ENCODE measurements at regions not wholly inside any gene's neighbourhood (a gene's known extent, or its start where the extent isn't known, plus 50 kb on each side); places are given as distances from the start of the nearest gene placed in this dataset.
"Not testable (repeated sequence)": the region's sequence is repeated elsewhere in the genome, so short reads cannot be mapped to it uniquely, and the experiment has no call there.

DNA sequence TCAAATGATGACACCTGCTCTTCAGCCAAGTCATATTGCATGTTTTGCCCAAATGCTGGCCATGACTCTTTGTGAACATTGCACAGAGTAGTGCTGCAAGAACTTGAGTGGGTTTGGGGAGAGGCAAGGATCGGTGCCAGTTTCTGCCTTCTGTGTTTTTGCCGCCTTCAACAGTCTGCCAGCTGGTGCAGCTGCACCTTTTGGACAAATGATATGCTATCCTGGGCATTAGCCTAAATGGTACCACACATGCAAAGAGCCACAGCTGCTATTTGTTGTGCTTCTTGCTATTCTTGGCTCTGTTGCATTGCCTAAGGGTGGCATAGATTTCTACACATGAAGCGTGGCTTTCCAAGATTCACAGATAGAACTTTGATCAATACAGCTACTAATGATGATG, 189.0 kb upstream of the CCN2 start:
- no peak for DNase-seq

DNA sequence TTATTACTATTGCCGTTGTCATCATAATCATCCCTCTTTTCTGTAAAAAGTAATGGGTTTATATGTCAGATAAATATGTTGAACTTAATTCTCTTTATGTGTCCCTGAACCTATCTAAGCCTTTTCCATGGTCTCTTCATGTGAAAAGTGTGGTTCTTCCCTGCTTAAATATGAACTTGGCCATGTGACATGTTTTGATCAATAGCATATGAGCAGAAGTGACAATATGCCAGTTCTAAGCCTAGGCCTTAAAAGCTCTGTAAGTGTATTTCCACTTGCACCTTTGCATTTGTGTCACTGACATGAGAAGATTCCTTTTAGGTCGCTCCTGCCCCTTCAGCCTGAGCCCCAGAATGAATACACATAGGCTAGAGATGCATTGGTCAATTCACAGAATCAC, 188.4 kb upstream of the CCN2 start:
- no peak for DNase-seq

DNA sequence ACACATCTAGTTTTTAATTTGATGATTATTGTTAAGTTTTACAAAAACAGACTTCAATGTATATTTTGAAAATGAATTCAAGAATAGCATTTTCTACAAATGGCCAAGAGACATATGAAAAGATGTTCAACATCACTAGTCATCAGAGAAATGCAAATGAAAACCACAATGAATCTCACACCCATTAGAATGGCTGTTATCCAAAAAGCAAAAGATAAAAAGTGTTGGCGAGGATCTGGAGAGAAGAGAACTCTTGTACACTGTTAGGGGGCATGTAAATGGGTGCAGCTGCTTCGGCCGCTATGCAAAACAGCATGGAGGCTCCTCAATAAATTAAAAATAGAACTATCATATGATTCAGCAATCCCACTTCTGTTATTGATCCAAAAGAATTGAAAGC, 185.8 kb upstream of the CCN2 start:
- DNase-seq: no peak

DNA sequence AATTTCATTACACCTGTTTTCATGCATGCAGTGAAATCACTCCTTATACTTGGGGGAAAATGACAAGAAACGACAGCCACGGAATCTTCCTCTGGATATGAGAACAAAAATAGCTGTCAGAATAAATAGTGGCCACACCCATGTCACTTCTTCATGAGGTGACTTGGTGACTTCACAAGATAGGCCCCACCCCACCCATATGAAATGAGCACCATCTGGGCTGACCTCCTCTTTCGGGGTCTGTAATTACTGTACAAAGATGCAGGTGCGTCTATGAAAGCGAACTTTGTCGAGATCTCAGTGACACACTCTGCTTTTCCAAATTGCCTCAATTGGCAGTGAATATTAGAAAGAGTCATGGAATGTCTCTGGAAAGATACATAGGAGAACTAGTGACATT, 184.2 kb upstream of the CCN2 start:
- DNase-seq: no peak

DNA sequence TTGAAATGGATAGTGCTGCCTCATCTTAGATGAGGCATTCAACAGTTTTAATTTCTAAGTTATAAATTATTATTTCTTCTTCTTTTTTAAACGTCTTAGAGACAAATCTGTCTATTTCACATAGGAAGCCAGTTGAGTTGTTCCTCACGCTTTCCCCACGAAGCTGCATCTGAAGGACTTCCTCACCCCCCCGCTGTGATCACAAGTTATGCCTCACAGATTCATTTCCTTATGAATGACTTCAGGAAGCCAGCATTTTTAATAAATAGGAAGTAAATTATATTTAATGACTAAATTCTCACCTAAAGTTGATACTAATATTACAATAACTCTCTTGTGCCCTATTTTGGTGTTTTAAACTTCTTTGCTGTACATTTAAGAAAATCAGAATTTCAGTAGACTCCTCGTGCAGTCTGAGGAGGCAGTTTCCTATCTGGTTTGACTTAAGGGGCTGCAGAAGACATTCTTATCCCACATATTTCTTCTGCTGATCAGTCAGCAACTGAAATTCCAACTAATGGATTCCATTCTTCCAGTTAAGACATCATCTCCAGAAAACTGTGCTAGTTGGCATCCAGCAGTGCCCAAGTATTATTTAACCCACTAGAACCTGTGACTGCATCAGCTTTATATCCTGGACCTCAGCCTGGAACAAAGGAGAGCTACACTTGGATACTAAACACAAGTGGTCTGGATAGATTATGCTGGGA, 182.7 kb upstream of the CCN2 start:
- DNase-seq: no peak

DNA sequence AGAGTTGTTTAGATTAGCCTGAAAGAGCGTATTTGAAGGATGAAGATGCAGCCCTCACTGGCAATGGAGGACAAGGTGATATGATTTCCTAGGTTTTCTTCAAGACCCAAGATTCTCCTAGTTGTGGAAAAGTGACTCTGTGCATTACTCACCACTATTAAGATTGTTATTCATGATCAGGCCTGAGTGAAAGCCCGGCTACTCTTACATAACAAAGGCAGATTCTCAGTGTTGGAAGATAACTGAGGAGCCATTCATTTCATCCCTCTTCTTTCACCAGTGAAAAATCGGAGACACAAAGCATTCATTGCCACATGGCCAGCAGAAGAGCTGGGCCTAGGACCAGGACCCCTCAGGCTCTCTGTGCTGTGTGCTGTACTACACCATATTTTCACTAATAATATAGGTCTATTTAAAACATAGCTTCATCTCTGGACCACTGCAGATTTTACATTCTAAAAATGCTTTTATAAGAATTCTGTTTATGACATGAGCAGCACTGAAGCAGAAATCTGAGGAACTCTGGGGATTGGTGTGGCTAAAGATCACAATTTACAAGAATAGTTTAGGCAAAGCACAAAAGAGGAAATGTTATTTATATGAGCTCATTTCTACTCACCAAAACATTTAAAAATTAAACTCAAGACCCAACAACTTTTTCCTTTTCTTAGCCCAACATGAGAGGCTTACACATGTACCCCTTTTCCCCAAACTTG, 181.9 kb upstream of the CCN2 start:
- no peak for DNase-seq

DNA sequence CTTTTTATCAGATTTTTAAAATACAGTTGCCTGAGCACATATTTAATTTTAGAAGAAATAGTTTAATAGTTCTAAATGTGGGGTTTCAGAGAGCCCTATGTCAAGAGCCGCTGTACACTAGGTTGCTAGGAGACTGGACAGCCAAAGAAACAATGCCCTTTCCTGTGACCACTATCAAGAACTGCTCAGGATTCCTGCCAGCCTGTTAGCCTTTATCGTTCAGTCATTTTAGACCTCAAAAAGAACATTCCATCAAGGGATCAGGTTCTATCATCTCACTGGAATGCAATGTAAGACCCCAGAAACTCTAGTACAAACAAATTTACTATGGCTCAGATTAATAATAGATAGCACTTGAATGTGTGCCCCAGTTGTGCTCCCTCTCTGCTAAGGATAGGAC, 181.2 kb upstream of the CCN2 start:
- no peak for DNase-seq

DNA sequence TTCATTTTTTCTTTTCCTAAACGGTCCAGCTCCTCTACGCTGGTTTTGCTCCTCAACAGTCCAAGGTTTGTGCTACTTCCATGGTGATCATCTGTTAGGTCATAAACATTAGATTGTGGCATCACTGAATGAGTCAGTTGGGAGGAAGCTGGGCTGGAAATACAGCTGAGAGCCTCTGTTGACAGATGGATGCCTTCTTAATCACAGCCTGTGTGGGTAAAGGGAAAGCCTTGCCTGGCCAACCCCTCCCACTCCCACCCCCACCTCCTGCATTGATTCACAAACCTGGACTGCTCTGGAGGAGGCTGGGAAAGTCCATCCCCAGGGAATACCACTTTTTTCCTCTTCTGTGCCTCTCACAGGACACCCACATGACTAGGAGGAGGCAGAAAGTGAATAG, 180.6 kb upstream of the CCN2 start:
- DNase-seq: no peak

DNA sequence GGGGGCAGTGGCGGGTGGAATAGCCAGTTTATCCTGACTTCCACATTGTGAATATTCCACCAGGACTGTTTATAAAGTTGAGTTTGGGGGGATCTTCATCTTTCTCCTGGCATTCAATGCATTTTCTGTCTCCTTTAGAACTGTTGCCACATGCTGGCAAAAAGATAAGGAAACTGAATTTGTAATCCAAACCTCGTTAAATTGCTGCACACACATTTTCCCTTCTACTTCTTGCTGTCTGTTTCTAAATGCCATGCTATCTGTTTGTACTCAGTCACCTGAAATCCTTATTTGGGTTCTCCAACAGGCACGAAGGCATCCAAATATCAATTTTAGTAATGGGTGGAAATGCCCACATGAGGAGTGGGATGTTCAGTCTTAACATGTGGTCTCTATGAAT, 180.2 kb upstream of the CCN2 start:
- DNase-seq: no peak

DNA sequence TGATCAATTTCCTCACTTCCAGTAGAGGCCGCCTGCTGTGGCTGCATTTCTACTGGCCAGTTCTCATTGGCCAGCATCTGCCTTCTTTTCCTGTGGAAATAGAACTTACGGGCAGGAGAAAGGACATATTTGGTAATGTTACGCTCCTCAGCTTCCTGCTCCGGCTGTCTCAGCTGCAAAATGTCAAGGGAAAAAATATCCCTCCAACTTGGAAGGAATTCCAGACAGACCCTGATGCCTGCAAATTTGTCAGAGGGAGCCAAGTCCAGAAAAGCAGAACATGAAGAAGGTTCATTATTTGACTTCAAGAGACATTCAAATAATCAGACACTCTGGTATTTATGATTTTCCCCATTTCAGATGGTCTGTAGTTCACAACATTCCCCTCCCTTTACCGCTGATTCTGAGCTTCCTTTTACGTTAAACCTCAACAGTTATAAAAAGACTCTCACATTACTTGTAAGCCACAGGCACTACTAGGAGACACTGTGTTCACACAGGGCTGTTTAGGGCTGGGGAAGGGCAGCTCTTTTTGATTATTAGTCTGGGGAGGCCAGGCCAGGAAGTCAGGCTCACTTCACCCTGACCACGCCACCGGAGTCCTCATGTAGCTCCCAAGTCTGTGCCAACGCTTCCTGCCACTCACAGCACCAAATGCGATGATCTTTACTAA, 179.6 kb upstream of the CCN2 start:
- DNase-seq: no peak

DNA sequence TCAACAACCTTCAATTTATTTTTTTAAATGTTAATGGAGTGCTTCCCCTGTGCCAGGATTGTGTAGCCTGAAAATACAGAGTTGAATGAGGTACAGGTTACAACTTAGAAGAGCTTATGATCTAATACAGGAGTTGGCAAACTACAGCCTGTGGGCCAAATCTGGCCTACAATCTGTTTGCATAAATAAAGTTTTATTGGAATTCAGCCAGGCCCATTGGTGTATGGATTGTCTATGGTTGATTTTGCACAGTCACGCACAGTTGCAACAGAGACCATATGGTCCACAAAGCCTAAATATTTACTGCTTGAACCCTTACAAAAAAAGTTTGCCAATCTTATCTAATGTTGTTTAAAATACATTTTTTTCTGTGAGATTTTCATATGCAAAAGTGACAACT, 177.3 kb upstream of the CCN2 start:
- no peak for DNase-seq

DNA sequence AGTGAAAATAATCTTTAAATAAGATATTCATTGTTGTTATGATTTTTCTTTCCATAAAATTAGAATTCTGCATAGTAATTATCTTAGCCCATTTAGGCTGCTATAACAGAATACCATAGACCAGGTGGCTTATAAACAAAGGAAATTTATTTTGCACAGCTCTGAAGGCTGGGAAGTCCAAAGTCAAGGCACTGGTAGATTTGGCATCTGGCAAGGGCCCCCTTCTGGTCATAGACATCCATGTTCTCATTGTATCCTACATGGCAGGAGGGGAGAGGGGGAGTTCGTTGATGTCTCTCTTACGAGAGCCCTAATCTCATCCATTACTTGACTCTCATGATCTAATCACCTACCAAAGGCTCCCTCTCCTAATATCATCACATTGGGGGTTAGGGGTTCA, 175.0 kb upstream of the CCN2 start:
- DNase-seq: no peak

DNA sequence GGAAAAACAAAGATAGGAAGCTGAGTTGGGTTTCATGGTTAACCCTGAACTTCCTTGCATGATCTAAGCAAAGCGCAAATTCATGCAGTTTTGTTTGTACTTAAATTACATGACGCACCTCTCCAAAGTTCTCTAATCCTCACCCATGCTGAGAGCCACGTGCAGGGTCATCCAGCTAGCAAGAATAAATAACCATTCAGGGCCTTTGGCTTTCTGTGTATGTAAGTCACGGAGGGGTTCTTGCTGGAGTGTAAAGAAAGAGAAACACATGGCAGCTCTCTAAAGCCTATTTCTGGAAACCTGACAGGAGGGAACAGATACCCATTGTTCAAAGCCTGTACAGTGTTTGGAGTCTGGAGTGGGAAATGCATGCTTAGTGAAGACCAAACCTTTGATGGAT, 171.7 kb upstream of the CCN2 start:
- DNase-seq: no peak

DNA sequence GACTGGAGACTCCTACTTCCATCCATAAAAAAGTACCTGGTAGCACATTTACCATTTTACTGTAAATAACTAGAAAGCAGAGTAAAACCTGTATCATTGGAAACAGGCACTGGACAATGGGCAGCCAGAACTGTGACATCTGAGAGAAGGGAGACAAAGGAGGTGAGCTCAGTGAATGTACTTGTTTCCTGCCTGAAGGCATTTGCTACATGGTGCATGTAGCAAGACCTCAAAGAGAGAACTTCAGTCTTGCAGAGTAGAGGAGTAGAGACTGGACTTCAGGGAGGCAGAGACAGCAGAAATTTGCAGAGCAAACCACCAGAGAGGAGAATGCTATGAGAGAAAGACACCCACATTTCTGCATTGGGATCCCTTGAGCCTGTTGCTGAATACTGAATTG, 171.0 kb upstream of the CCN2 start:
- DNase-seq: no peak

DNA sequence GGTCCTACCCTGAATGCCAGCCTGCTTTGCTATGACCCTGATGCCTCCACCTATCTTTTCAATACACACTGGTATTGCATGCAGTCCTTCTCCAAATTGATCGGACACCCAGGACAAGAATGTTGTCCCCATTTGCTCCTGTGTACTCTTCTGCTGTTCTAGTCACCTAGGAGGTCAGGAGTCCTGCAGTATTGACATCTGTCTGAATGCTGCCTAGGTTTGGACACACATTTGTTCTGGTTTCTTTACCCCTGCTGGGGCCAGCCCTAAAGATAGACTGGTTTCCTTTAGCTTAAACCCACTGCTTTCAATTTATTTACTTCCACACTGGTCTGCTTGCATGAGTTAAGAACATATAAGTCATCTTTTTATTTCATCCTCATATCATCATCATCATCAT, 167.0 kb upstream of the CCN2 start:
- DNase-seq: no peak

DNA sequence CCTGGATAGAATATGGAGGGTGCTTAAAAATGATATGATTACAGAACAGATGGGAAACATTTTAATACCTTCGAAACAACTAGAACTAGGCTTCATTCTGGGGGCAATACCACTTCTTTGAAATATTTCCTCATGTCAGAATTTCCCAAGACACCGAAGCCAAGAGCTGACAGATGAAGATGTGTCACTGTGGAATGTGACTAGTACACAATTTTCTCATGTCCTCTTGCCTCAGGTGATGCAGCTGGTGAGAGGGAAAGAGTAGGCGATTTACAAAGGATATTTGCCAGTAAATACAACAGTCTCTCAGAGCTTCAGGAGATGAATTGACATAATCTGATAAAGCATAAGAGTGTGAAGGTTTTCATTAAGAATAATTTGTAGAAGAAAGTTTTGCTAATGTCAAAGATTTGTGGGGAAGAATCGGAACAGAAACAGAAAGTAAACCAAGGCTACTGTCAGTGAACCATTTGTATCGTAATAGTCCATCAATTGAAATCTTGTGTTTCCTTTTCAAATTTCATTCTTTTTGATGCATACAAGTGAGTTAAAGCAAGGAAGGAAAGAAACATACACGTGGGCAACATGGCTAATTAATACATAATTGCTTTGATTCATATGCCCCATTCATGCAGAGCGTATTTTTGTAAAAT, 164.7 kb upstream of the CCN2 start:
- no peak for DNase-seq

DNA sequence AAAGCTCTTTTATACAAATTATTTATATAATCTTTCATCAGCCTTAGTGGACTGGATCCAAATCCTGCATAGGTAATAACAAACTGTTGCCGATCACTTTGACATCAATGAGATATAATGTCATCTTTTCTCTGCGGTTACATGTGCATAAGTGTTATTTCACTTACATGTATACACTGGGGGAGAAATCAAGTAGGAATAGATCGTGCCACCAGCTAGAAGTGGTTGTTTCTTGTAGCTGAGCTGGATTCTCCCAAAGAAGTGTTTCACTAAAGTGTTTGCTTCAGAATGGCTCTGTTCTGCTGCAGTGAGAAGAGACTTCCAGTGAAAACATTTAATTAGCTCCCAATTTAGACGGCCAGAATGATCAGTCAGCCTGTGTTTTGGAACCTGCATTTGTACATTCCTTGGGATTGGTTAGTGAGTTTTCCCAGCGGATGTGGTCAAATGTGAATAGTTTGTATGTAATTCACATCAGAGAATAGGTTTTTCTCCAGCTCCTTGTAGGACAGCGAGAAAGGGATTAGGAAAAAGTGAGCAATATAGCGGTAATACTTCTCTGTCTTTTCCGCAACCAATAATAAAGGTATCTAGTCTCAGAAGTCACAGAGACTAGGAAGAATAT, 163.1 kb upstream of the CCN2 start:
- DNase-seq: no peak

DNA sequence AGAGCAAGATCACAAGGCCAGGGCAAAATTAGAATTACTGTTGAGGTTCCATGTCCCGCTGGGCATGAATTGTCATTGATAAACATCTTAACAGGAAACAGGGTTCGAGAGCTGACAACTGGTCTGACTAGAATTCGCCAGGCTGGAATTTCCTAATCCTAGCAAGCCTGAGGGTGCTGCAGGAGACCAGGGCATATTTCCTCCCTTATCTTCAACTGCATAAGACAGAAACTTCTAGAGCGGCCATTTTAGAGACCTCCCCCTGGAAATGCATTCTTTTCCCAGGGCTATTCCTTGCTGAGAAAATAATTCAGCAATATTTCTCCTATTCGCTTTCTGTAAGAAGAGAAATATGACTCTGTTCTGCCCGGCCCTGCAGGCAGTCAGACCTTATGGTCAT, 158.6 kb upstream of the CCN2 start:
- not testable (repeated sequence) for DNase-seq

DNA sequence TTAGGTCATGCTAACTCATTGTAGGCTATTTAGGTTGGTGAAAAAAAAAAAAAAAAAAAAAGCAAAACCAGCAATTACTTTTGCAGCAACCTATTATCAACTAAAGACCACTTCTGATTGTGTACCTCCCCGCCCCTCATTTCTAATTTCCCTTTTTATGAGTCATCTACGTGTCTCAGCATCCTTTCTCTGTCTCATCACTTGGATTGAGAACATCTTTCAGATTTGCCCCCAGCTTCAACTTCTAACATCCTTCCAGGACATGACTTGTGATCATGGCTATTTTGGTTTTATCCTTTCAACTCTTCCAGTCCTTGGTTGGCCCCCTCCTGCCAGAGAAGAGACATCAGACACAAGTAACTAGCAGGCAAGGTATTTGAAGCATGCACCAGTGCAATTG, 156.7 kb upstream of the CCN2 start:
- no peak for DNase-seq

DNA sequence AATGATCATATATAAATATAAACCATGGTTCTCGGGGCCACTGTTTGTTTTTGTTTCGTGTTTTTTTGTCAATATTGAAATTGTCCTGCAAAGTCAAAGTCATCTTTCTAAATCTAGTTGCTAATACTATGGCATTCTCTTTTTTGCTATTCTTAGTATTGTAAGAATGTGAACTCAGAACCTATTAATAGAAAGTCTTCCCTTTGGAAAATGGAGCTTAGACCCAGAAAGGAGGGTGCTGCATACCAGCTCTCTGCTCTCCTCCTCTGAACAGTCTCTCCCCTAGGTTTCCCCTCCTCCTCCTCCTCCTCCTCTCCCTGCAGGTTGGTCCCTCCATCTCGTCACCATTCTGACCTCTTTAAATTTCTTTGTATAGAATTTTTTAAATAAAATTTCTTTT, 150.4 kb upstream of the CCN2 start:
- no peak for DNase-seq

DNA sequence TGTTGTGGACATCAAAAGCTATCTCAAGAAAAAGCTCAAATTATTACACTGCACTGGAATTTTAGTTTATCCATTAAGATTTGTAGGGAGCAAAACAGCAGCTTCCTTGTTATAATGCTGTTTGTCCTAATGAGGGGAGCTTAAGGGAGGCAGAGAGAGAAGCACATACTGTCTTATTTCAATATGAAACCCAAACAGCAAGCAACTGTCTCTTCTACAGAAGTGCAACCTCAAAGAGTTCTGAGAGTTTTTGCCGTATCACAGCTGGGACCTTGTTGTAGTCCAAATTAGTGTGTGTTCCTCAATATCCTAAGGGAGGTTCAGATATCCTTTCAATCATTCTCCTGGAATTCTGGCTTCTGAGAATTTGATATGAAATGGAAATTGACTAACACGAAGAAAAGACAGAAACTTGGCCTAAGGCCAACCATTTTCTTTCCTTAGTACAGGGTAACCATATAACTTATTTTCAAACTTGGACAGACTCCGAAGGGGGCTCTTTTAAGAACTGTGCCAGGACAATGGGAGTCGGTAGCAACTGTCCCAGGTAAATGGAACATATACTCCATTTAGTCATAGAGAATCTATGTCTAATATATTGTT, 149.3 kb upstream of the CCN2 start:
- no peak for DNase-seq

DNA sequence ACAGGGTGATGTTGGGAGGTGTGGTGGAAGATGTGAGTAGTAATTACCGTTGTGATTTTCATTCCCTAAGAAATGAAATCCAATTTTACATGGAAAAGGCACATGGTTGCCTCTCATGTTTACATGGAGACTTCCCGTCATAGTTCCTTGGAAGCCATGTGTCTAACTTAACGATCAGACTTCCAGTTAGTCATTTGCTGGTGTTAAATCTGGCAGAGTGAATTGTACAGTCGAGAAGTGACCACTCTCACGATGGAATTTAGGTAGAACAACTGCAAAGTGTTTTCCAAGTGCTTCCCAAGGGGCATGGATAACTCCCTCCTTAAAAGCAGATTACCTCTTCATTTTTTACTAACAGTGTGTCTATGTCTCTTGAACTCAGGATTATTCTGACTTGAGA, 145.8 kb upstream of the CCN2 start:
- no peak for DNase-seq

DNA sequence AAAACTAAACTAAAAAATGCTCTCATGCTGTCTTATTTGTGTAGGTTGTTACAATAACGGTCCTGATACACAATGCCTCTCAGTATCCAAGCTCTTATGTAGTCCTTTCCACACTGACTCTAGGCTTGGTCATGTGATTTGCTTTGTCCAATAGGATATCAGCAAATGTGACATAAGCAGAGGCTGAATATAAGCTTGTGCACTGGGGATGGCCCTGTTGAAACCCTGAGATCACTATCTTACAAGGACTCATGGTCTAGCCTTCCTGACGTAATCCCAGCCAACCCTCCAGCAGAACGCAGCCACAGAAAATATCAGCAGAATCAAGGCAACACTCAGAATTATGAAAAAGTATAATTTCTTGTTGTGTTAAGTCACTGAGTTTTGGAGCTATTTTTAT, 145.1 kb upstream of the CCN2 start:
- no peak for DNase-seq

All from occipital lobe (tissue), 1 donor.